ENCODE measurements at regions not wholly inside any gene's neighbourhood (a gene's known extent, or its start where the extent isn't known, plus 50 kb on each side); places are given as distances from the start of the nearest gene placed in this dataset.

GRCh38 chr21:24204641-24205040, 1402.6 kb downstream of the MRPL39 start:
- H3K4me1 ChIP-seq, result no peaks in the 10 kb centered on the region
- TF ChIP-seq CTCF (IDR thresholded peaks at IDR 0.05; ENCODE audit: borderline replicate concordance), result no peak
- no peaks in the 10 kb centered on the region for H3K27me3 ChIP-seq (ENCODE audit: low read depth)
- peaks cover 16% of the 10 kb centered on the region for H3K9me3 ChIP-seq (replicated peaks)
- no peak overlapping the region for H3K4me3 ChIP-seq
- no peak overlapping the region for H3K27ac ChIP-seq (replicated peaks)
- intact Hi-C loops (cut with micrococcal nuclease), result no loop called here
- H3K36me3 ChIP-seq, result no peaks in the 10 kb centered on the region
- DNase-seq, result no peak

GRCh38 chr21:24200052-24200451, 1407.2 kb downstream of the MRPL39 start:
- H3K4me3 ChIP-seq, result no peak overlapping the region
- intact Hi-C loops (cut with micrococcal nuclease), result no loop called here
- H3K27me3 ChIP-seq (ENCODE audit: low read depth), result no peaks in the 10 kb centered on the region
- TF ChIP-seq CTCF (IDR thresholded peaks at IDR 0.05; ENCODE audit: borderline replicate concordance), result no peak
- H3K36me3 ChIP-seq, result no peaks in the 10 kb centered on the region
- peaks cover 8% of the 10 kb centered on the region for H3K9me3 ChIP-seq (replicated peaks)
- H3K4me1 ChIP-seq, result no peaks in the 10 kb centered on the region
- no peak for DNase-seq
- no peak overlapping the region for H3K27ac ChIP-seq (replicated peaks)

- no peak for TF ChIP-seq CTCF (IDR thresholded peaks at IDR 0.05; ENCODE audit: borderline replicate concordance)
- intact Hi-C loops (cut with micrococcal nuclease), result no loop called here
Observed at GRCh38 chr21:24197923-24198322, 1409.4 kb downstream of the MRPL39 start.

GRCh38 chr21:24197132-24197643, 1410.1 kb downstream of the MRPL39 start:
- no peak for TF ChIP-seq CTCF (IDR thresholded peaks at IDR 0.05; ENCODE audit: borderline replicate concordance)
- Histone ChIP-seq H3K4me3 (no peak overlapping the region), H3K4me1 (no peaks in the 10 kb centered on the region), H3K36me3 (no peaks in the 10 kb centered on the region), H3K27ac (replicated peaks) (no peak overlapping the region), H3K9me3 (replicated peaks) (peaks cover 8% of the 10 kb centered on the region), H3K27me3 (ENCODE audit: low read depth) (no peaks in the 10 kb centered on the region)
- intact Hi-C loops (cut with micrococcal nuclease), result no loop called here
- DNase-seq, result no peak

More at GRCh38 chr21:24197923-24198322, 1409.4 kb downstream of the MRPL39 start:
- no peak overlapping the region for H3K4me3 ChIP-seq
- H3K4me1 ChIP-seq, result no peaks in the 10 kb centered on the region
- no peaks in the 10 kb centered on the region for H3K36me3 ChIP-seq
- no peak for DNase-seq
- no peak overlapping the region for H3K27ac ChIP-seq (replicated peaks)
- H3K9me3 ChIP-seq (replicated peaks), result peaks cover 8% of the 10 kb centered on the region
- H3K27me3 ChIP-seq (ENCODE audit: low read depth), result no peaks in the 10 kb centered on the region

- DNase-seq, result no peak
- Histone ChIP-seq H3K36me3 (no peaks in the 10 kb centered on the region), H3K27ac (replicated peaks) (no peak overlapping the region), H3K4me3 (no peak overlapping the region), H3K9me3 (replicated peaks) (peaks cover 19% of the 10 kb centered on the region), H3K27me3 (ENCODE audit: low read depth) (no peaks in the 10 kb centered on the region), H3K4me1 (no peaks in the 10 kb centered on the region)
- no peak for TF ChIP-seq CTCF (IDR thresholded peaks at IDR 0.05; ENCODE audit: borderline replicate concordance)
- intact Hi-C loops (cut with micrococcal nuclease), result no loop called here
Observed at GRCh38 chr21:24188506-24188905, 1418.8 kb downstream of the MRPL39 start.

Data from left ventricle myocardium inferior (tissue), 1 donor.